ENCODE measurements at regions not wholly inside any gene's neighbourhood (a gene's known extent, or its start where the extent isn't known, plus 50 kb on each side); places are given as distances from the start of the nearest gene placed in this dataset.
A peak's percentile ranks its signal among the peaks of the same experiment; 100 is the strongest.

DNA sequence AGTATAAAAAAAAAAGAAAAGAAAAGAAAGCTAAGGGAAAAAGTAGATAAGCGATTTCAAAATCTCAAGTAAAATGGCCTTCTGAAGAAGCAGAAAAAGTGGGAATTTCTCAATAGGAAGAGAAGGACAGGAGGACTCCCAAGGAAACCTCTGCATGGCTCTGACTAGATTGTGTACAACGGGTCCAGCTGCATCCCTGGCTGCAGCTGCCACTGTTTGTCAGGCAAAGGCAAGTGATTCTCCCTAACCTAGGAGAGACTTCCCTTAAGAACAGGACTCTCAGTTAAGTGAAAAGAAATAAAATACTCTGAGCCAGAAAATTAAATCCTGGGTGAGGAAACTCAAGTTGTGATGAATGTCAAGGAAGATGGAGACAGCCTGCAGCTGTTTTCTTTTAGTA is 298.6 kb upstream of the KIAA1217 start:
- no peak for DNase-seq
- no peak for ATAC-seq
- Histone ChIP-seq H3K27ac (no peak overlapping the region), H3K4me1 (no peaks in the 10 kb centered on the region), H3K4me3 (no peak overlapping the region), H3K9me3 (no peaks in the 10 kb centered on the region), H3K36me3 (no peaks in the 10 kb centered on the region), H3K27me3 (ENCODE audit: low read depth) (no peaks in the 10 kb centered on the region)
- intact Hi-C loops (cut with DNase I), result no loop called here
- TF ChIP-seq, protein P1, sequence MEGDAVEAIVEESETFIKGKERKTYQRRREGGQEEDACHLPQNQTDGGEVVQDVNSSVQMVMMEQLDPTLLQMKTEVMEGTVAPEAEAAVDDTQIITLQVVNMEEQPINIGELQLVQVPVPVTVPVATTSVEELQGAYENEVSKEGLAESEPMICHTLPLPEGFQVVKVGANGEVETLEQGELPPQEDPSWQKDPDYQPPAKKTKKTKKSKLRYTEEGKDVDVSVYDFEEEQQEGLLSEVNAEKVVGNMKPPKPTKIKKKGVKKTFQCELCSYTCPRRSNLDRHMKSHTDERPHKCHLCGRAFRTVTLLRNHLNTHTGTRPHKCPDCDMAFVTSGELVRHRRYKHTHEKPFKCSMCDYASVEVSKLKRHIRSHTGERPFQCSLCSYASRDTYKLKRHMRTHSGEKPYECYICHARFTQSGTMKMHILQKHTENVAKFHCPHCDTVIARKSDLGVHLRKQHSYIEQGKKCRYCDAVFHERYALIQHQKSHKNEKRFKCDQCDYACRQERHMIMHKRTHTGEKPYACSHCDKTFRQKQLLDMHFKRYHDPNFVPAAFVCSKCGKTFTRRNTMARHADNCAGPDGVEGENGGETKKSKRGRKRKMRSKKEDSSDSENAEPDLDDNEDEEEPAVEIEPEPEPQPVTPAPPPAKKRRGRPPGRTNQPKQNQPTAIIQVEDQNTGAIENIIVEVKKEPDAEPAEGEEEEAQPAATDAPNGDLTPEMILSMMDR (IDR thresholded peaks at IDR 0.05), result no peak

DNA sequence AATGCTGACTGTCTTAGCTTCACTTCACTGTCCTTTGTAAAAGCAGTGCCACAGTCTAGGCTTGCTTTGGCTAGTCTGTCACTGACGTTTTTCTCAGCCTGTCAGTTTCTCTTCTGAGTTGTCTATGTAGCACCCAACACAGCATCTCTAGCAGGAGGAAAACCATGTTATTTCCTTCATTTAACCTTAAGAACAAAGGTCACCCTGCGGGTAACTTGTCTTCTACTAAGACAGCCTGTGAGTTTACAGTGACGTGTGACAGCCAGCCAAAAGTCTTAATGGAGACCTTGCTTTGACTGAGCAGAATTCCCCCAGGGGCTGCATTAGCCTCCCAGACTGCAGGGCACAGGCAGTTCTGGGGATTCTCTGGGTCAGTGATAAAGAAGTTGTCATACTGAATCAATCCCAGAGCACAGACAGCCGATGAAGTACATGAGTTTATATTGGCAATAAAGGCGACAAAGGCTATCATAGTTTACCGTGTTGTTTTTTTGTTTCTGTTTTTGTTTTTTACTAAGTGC is 296.0 kb upstream of the KIAA1217 start:
- ATAC-seq, result no peak
- no peak for DNase-seq

DNA sequence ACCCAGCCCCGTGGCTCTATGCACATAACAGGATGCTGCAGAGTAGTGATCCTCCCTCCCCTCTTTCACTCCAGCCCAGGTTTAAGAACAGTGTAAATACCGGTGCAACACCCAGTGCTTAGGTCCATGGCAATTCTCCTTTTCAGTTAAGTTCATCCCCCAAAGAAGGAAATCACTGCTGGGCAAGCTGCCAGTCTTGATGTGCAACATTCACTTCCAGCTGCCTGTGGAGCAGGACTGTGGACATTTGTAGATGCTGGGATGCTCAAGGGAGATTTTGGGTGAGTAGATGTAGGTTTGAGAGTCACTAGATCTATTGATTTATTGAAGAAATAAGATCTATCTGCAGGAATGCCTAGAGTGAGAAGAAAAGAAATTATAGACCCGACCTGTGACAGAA is 294.3 kb upstream of the KIAA1217 start:
- no peak for ATAC-seq
- no peak for DNase-seq

More for the DNA sequence above, 296.0 kb upstream of the KIAA1217 start:
- H3K27ac ChIP-seq, result no peak overlapping the region
- TF ChIP-seq, protein P1 (IDR thresholded peaks at IDR 0.05), result no peak
- intact Hi-C loops (cut with DNase I), result no loop called here
- no peaks in the 10 kb centered on the region for H3K27me3 ChIP-seq (ENCODE audit: low read depth)
- no peak overlapping the region for H3K4me3 ChIP-seq
- no peaks in the 10 kb centered on the region for H3K36me3 ChIP-seq
- H3K9me3 ChIP-seq, result no peaks in the 10 kb centered on the region
- H3K4me1 ChIP-seq, result no peaks in the 10 kb centered on the region

DNA sequence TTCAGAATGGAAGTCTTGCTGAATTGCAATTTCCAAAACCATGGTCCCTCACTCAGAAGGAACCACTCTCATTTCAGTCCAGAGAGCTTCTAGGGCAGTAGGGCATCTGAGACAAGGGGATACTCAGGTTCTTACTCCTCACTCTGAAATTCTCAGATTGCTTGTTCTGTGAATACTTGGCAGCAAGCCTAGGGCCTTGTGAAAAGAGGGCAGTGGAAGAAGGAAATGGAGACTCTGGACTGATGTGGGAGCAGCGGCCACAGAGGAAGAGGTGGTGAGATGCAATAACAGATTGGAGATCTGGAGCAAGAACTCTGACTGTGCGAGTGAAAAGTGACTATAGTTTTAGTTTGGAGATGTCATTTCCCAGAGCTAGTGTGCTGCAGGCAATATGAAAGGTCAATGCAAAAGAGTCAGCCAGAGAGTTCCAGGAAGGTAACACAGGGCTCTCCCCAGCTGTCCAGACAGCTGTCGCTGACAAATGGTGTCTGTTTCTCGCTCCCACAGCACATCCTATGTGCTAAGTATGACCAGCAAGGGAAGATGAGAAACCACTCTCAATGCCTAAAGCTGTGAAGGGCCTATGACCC is 291.6 kb upstream of the KIAA1217 start:
- DNase-seq, result no peak
- TF ChIP-seq, protein P1 (IDR thresholded peaks at IDR 0.05), result no peak

More for the DNA sequence above, 294.3 kb upstream of the KIAA1217 start:
- Histone ChIP-seq H3K9me3 (no peaks in the 10 kb centered on the region), H3K27ac (no peak overlapping the region), H3K36me3 (no peaks in the 10 kb centered on the region), H3K4me3 (no peak overlapping the region), H3K4me1 (peaks cover 8% of the 10 kb centered on the region), H3K27me3 (ENCODE audit: low read depth) (no peaks in the 10 kb centered on the region)
- intact Hi-C loops (cut with DNase I), result no loop called here
- TF ChIP-seq, protein P1 (IDR thresholded peaks at IDR 0.05), result no peak

DNA sequence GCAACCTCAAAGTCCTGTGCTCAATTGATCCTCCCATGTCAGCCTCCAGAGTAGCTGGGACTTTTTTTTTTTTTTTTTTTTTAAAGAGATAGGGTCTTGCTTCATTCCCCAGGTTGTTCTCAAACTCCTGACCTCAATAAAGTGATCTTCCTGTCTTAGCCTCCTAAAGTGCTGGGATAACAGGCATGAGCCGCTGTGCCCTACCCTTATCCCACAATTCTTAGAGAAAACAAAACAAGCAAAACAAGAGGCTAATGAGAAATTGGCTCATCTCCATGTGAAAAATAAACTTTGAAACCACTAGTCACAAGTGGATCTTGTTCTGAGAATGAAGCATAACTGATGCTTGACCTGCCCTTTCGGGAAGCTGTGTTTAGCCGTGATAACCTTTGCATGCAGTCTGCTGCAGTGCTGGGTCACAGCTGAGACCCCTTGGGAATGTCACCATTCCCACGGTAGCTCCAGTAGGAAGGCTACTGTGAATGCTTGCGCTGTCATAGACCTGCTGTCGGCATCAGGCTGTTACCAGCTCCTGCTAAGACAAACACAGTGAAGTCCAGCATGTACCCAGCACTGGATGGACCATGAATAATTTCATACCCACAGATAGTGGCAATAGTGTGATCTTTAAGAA is 290.7 kb upstream of the KIAA1217 start:
- intact Hi-C loops (cut with DNase I), result no loop called here
- Histone ChIP-seq H3K4me3 (no peak overlapping the region), H3K9me3 (no peaks in the 10 kb centered on the region), H3K36me3 (no peaks in the 10 kb centered on the region), H3K27ac (no peak overlapping the region), H3K27me3 (ENCODE audit: low read depth) (no peaks in the 10 kb centered on the region), H3K4me1 (peaks cover 8% of the 10 kb centered on the region)
- TF ChIP-seq, protein P1 (IDR thresholded peaks at IDR 0.05), result no peak
- DNase-seq, result no peak
- peak; percentile 67 to 73 for ATAC-seq

More for the DNA sequence above, 291.6 kb upstream of the KIAA1217 start:
- peaks cover 8% of the 10 kb centered on the region for H3K4me1 ChIP-seq
- intact Hi-C loops (cut with DNase I), result no loop called here
- no peaks in the 10 kb centered on the region for H3K27me3 ChIP-seq (ENCODE audit: low read depth)
- H3K9me3 ChIP-seq, result no peaks in the 10 kb centered on the region
- peak in 1 of 2 donors; percentile 10 for ATAC-seq
- no peak overlapping the region for H3K27ac ChIP-seq
- no peak overlapping the region for H3K4me3 ChIP-seq
- no peaks in the 10 kb centered on the region for H3K36me3 ChIP-seq

Data from lower lobe of right lung (tissue), 2 donors.